ENCODE measurements at regions not wholly inside any gene's neighbourhood (a gene's known extent, or its start where the extent isn't known, plus 50 kb on each side); places are given as distances from the start of the nearest gene placed in this dataset.

DNA sequence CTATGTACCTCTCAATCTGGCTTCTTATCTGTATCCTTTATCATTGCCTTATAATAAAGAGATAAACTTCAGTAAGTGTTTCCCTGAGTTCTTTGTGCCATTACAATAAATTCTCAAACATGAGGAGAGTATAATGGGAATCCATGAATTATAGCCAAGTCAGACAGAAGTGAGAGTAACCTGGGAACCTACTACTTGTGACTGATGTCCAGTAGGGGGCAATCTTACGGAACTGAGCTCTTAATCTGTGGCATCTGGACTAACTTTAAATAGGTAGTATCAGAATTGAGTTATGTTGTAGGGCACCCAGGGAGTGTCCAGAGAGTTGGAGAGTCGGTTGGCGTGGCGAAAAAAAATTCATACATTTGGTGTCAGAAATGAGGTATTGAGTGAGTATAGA lies 542.6 kb downstream of the ZBBX start:
- no peaks in the 10 kb centered on the region for H3K9me1 ChIP-seq (ENCODE audit: control insufficient read depth, insufficient read depth, low read length)
- 0% methylated on average over 4 of the region's 4 CpGs for WGBS (ENCODE audit: insufficient coverage, low coverage, missing lambda C conversion rate)
- ChIA-PET CTCF (ENCODE audit: low intra/inter-chr PET ratio) (no interaction called here), POLR2A (no interaction called here)
- BruUV-seq (replicated peaks): no TSS peak
- in situ Hi-C loops (cut with MboI) (no loop called here), intact Hi-C loops (cut with micrococcal nuclease) (no loop called here)
- no peak overlapping the region for H3K9ac ChIP-seq (ENCODE audit: insufficient read depth in 1 of 2, low read depth in 2 of 2, low read length in 2 of 2)
- FAIRE-seq (no peak), DNase-seq (ENCODE audit: extremely low read depth in 1 of 4, low spot score in 3 of 4) (peak in 1 of 4 experiments; percentile 3), ATAC-seq (no peak)
- H3K4me1 ChIP-seq (replicated peaks in 1 of 2; ENCODE audit: control insufficient read depth in 2 of 2, insufficient read depth in 2 of 2, low read length in 2 of 2): no peaks in the 10 kb centered on the region
- no peak overlapping the region for H3K4me3 ChIP-seq
- no peaks in the 10 kb centered on the region for H3K79me2 ChIP-seq (ENCODE audit: control insufficient read depth, insufficient read depth, low read length)
- no peak overlapping the region for H3K4me2 ChIP-seq (ENCODE audit: insufficient read depth, low read length)
- H3K27ac ChIP-seq (ENCODE audit: extremely low read depth, low read depth, low read length): no peak overlapping the region
- TF ChIP-seq, protein P1, sequence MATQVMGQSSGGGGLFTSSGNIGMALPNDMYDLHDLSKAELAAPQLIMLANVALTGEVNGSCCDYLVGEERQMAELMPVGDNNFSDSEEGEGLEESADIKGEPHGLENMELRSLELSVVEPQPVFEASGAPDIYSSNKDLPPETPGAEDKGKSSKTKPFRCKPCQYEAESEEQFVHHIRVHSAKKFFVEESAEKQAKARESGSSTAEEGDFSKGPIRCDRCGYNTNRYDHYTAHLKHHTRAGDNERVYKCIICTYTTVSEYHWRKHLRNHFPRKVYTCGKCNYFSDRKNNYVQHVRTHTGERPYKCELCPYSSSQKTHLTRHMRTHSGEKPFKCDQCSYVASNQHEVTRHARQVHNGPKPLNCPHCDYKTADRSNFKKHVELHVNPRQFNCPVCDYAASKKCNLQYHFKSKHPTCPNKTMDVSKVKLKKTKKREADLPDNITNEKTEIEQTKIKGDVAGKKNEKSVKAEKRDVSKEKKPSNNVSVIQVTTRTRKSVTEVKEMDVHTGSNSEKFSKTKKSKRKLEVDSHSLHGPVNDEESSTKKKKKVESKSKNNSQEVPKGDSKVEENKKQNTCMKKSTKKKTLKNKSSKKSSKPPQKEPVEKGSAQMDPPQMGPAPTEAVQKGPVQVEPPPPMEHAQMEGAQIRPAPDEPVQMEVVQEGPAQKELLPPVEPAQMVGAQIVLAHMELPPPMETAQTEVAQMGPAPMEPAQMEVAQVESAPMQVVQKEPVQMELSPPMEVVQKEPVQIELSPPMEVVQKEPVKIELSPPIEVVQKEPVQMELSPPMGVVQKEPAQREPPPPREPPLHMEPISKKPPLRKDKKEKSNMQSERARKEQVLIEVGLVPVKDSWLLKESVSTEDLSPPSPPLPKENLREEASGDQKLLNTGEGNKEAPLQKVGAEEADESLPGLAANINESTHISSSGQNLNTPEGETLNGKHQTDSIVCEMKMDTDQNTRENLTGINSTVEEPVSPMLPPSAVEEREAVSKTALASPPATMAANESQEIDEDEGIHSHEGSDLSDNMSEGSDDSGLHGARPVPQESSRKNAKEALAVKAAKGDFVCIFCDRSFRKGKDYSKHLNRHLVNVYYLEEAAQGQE (IDR thresholded peaks at IDR 0.05; ENCODE audit: borderline replicate concordance): no peak
- TF ChIP-seq, protein P1 (CRISPR knock-in tag; IDR thresholded peaks at IDR 0.05; ENCODE audit: low read depth): no peak
- TF ChIP-seq, protein P2, sequence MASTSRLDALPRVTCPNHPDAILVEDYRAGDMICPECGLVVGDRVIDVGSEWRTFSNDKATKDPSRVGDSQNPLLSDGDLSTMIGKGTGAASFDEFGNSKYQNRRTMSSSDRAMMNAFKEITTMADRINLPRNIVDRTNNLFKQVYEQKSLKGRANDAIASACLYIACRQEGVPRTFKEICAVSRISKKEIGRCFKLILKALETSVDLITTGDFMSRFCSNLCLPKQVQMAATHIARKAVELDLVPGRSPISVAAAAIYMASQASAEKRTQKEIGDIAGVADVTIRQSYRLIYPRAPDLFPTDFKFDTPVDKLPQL (IDR thresholded peaks at IDR 0.05; ENCODE audit: extremely low read depth, insufficient read length): no peak
- TF ChIP-seq, protein P3, sequence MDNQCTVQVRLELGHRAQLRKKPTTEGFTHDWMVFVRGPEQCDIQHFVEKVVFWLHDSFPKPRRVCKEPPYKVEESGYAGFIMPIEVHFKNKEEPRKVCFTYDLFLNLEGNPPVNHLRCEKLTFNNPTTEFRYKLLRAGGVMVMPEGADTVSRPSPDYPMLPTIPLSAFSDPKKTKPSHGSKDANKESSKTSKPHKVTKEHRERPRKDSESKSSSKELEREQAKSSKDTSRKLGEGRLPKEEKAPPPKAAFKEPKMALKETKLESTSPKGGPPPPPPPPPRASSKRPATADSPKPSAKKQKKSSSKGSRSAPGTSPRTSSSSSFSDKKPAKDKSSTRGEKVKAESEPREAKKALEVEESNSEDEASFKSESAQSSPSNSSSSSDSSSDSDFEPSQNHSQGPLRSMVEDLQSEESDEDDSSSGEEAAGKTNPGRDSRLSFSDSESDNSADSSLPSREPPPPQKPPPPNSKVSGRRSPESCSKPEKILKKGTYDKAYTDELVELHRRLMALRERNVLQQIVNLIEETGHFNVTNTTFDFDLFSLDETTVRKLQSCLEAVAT (IDR thresholded peaks at IDR 0.05): no peak
- TF ChIP-seq, protein P4, sequence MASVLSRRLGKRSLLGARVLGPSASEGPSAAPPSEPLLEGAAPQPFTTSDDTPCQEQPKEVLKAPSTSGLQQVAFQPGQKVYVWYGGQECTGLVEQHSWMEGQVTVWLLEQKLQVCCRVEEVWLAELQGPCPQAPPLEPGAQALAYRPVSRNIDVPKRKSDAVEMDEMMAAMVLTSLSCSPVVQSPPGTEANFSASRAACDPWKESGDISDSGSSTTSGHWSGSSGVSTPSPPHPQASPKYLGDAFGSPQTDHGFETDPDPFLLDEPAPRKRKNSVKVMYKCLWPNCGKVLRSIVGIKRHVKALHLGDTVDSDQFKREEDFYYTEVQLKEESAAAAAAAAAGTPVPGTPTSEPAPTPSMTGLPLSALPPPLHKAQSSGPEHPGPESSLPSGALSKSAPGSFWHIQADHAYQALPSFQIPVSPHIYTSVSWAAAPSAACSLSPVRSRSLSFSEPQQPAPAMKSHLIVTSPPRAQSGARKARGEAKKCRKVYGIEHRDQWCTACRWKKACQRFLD (CRISPR knock-in tag; IDR thresholded peaks at IDR 0.05): no peak
- TF ChIP-seq NR2C1 (IDR thresholded peaks at IDR 0.05) (no peak), NR2C1 (tag; IDR thresholded peaks at IDR 0.05) (no peak)
- TF ChIP-seq, protein P5, sequence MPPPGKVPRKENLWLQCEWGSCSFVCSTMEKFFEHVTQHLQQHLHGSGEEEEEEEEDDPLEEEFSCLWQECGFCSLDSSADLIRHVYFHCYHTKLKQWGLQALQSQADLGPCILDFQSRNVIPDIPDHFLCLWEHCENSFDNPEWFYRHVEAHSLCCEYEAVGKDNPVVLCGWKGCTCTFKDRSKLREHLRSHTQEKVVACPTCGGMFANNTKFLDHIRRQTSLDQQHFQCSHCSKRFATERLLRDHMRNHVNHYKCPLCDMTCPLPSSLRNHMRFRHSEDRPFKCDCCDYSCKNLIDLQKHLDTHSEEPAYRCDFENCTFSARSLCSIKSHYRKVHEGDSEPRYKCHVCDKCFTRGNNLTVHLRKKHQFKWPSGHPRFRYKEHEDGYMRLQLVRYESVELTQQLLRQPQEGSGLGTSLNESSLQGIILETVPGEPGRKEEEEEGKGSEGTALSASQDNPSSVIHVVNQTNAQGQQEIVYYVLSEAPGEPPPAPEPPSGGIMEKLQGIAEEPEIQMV (tag; conservative IDR thresholded peaks at IDR 0.05; ENCODE audit: low read depth): no peak
- H3K9me3 ChIP-seq (replicated peaks; ENCODE audit: control insufficient read depth, insufficient read depth, low read depth, low read length): no peaks in the 10 kb centered on the region
- no peaks in the 10 kb centered on the region for H3K27me3 ChIP-seq (ENCODE audit: control insufficient read depth in 2 of 2, insufficient read depth in 2 of 2, low read length in 2 of 2)
- no peaks in the 10 kb centered on the region for H4K20me1 ChIP-seq (replicated peaks; ENCODE audit: control insufficient read depth, insufficient read depth, low read length)
- no peaks in the 10 kb centered on the region for H3K36me3 ChIP-seq (ENCODE audit: control insufficient read depth, insufficient read depth, low read length)
- no peak overlapping the region for H2AFZ ChIP-seq (ENCODE audit: low read depth, low read length)

Measured in K562 (cell line).